ENCODE measurements at regions not wholly inside any gene's neighbourhood (a gene's known extent, or its start where the extent isn't known, plus 50 kb on each side); places are given as distances from the start of the nearest gene placed in this dataset.

DNA sequence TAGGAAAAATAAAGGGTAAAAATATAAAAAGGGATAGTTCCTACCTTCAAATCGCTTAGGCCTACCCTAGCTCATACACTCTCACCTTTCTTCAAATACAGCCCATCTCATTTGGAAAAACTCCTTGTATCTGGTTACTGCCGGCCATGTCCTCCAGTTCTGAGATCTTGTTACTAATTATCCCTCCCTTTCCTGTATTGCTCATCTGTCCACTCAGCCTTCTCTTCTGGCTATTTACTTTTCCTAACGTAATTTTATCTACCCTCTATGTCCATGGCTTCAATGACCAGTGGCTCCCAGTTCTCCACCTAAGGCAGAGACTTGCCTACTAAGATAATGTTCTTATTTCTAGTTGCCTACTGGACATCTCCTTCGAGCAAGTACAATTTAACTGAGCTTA lies 342.9 kb upstream of the ACVR2A start:
- DNase-seq (ENCODE audit: low spot score): no peak

GRCh38 chr2:147500819-147501395 lies 343.9 kb upstream of the ACVR2A start:
- no peak for DNase-seq (ENCODE audit: low spot score)

GRCh38 chr2:147500229-147500628 lies 344.6 kb upstream of the ACVR2A start:
- no peak for DNase-seq (ENCODE audit: low spot score)

GRCh38 chr2:147499785-147500184 lies 345.0 kb upstream of the ACVR2A start:
- DNase-seq (ENCODE audit: low spot score): no peak

DNA sequence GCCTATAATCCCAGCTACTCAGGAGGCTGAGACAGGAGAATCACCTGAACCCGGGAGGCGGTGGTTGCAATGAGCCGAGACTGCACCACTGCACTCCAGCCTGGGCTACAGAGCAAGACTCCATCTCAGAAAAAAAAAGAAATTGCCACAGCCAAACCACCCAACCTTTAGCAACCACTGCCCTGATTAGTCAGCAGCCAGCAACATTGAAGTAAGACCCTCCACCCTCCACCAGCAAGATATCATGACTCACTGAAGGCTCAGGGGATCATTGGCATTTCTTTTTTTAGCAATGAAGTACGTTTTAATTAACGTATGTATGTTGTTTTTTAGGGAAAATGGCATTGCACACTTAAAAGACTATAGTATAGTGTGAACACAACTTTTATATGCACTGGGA lies 349.1 kb upstream of the ACVR2A start:
- DNase-seq (ENCODE audit: low spot score): no peak

- no peak for DNase-seq (ENCODE audit: low spot score)
These were observed 352.4 kb upstream of the ACVR2A start for GRCh38 chr2:147492471-147492870.

DNA sequence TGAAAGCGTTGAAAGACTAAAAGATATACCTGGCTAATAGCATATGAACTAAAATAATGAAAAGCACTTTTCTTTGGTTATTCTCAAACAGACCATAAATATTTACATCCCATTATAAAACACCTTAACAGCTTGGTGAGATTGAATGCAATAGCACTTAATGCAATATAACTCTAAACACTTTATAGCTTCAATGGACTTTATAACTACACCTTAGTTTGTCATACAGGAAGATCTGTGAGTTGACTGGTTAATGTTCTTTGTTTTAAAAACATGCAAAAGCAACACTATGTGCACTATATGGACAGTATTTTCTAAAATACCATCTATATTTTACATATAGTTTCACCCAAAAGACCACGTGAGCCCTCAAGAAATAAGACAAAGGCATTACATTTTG lies 353.3 kb upstream of the ACVR2A start:
- DNase-seq (ENCODE audit: low spot score): no peak

DNA sequence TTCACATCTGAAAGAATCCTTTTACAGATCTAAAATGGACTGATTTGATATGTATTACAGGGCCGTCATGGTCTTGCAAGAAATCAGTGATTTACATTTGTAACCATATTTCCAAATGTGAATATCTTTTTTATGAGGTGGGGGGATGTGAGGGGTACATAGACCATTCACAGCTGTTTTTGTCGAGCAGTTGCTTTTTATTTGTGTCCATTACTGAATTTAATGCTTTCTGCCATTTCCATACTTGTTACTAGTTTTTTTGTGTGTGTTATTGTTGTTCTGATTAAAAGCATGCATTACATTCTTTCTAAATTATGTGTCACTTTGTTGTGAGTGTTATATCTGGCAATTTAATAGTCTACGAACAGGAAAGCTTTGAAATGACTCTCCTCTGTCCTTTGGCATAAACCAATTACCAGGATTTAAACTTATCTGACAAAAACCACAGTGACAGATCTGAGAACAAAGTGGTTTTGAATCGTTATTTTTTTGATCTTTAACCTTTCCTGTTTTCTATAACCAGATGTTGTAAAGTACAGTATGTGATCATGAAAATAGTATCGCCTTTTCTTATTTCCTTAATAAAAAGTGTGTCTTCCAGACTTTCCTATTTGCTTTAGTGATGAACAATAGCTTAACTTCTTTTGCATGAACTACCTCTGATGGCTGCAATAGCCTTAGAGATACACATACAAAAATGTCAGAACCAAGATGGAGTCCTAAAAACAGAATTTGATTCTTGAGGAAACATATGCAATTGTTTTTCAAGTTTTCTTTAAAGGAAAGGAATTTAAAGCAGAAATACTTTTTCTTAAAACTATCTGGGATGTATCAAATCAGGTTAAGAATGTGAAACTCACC lies 354.2 kb upstream of the ACVR2A start:
- no peak for DNase-seq (ENCODE audit: low spot score)

DNA sequence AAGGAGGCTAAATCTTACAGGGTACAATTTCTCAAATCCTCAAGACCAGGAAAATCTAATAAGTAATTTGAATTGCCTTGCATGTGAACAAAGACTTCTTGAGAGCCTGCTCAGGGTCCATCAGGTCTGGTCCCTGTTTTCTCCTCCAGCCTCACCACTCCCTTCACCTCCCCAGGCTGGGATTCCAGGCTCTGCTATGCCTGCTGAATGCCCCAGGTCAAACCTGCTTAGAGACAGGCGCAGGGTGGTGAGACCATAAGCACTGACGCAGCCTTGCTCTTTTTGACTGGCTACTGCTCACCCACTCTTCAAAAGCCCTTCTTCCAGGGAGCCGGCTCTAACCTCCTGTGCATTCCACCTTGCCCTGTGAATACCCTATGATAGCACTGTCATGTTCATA lies 356.4 kb upstream of the ACVR2A start:
- DNase-seq (ENCODE audit: low spot score): no peak

GRCh38 chr2:147487978-147488289 lies 356.9 kb upstream of the ACVR2A start:
- no peak for DNase-seq (ENCODE audit: low spot score)

- DNase-seq (ENCODE audit: low spot score): no peak
These were observed 357.4 kb upstream of the ACVR2A start for GRCh38 chr2:147487286-147487977.

GRCh38 chr2:147485210-147485851 lies 359.5 kb upstream of the ACVR2A start:
- DNase-seq (ENCODE audit: low spot score): peak; percentile 25

DNA sequence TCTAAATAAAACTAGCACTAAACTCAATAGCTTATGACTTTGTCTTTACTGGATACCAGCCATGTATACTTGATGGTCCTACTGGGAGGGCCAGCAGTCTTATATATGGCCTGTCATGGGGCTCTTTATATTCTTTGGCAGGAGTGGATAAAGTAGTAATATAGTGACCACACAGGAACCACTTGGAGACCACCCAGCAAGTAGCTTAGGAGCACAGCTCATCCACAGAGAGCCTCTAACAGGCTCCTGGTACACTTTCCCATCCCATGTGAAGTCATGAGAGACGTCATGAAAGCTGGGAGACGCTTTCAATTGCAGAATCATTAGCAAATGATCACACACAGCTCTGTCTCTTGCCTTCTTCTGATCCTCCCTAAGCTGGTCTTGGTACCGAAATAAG lies 360.9 kb upstream of the ACVR2A start:
- no peak for DNase-seq (ENCODE audit: low spot score)

DNA sequence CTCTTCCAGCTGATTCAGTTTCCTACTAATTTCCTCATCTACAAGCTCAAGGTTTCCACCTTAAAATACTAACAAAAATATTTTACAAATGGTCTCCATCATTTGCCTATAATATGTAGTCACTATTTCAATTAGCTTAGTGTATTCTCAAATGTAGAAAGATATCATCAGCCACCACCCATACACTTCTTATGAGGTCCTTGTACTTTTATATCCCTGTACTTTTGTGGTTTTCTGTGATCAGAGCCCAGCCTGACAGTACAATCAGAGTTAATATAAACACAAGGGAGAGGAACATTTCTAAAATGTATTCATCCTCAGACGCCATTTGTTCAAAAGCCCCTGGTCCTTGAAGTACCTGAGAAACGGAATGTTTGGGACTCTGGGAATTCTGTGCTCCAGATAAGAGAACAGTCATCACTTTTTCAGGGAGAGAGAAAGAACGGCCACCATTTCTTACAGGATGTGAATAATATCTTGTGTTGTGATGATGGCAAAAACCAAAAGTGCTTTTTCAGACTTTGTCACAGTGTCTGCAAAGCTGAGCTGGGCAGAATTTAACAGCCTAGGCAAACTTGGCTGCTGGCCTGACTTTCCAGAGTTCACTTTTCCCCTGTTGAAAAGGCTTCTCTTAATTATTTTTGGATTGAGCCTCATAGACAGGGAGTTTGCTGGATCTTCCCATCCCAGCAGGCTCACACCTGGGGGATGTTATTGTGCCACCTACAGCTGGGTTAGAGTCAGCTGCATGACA lies 361.7 kb upstream of the ACVR2A start:
- DNase-seq (ENCODE audit: low spot score): no peak

DNA sequence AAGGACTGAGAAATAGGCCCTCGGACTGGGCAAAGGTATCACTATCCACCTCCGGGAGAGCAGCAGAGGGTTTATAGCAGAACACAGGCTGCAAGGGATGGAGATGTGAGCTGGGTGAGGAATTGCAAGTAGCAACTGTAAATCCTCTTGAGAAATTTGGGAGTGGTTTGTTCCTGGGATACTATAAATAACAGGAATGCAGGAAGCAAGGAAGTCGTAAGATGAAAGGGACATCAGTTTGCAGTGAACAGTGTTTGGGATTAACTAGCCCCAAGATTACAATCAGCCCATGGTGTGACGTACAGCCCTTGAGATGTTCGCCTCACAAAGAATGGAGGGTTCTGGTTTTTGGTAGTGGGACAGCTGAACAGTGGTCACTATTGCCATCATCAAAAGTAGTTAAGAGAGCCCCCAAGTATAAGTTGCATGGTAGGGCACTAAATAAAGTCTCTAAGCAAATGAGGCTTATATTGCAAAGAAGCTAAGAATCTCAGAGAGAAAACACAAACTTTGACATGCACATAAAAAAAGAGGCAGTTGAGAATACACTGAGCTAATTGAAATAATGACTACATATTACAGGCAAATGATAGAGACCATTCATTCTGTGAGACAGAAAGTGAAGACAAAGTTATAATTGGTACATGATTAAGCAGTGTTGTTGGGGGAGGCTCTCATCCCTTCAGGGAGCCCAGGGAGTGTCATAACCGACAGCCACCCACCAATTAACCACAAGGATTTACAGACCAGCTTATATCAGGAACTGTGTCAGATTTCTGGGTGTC lies 362.5 kb upstream of the ACVR2A start:
- no peak for DNase-seq (ENCODE audit: low spot score)

DNA sequence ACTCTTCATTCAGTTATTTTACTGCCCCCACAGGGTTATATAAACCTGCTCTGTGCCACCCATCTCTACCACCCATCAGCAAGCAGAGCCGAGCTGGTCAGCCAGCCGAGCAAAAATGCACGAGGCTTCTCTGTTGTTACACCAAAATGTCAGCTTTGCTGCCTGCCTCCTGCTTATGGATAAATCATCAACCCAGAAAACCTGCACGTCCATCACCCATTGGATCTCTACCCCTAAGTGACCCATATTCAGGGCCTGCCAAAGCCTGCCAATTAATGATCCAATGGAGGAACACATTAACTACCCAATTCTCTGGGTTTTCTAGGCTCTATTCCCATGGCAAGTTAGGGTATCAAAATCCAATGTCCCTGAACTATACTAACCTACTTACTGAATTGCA lies 365.5 kb upstream of the ACVR2A start:
- DNase-seq (ENCODE audit: low spot score): no peak

DNA sequence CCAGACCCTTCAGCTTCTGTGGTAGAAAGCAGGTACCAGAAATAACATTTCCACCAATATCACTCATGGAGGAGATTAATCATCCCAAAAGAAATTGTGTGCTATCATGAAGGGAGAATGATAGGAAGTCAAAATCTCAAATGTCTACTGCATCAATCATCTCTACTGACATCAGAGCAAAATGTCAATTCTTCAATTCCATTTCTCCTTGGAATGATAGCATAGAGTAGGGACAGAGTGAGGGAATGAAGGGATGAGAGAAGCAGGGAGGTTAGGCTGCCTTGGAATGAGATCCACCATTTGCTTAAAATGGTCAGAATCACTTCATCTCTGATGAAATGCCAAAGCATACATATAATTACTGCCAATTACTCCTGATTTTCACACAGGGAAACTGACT lies 371.8 kb upstream of the ACVR2A start:
- DNase-seq (ENCODE audit: low spot score): no peak

- no peak for DNase-seq (ENCODE audit: low spot score)
These were observed 373.7 kb upstream of the ACVR2A start for GRCh38 chr2:147471126-147471525.

DNA sequence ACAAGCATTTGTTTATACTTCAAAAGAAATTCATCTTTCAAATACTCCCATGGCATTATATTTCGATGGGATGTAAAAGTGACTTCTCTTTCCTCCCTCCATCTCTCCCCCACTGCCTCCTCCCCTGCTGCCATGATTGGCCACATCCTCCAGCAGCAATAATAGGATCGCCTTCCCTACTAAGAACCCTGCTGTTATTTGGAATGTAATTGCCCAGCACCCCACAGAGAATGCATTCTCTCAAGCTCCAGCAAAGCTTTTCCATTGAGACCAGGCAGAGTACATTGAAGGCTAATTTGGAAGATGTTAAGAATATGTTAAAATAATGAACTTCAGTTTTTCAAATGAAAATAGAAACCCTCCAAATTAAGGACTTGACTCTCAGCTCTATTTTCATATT lies 375.4 kb upstream of the ACVR2A start:
- DNase-seq (ENCODE audit: low spot score): peak; percentile 83

DNA sequence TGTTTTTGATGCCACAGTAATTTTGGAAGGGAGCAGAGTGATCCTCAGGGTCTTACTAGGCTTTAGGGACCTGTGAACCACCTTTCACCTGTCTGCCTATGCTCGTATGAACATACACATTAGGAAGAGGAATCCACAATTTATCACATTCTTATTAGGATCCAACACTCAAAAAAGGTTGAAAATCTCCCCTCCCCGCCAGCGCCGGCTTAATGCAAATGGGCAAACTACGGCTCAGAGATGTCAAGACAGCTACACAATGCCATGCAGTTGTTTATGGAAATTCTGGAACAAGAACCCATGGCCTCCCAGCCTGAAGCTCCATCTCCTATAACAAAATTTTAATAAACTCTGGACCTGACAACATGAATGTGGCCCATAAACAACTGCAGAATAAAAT lies 375.9 kb upstream of the ACVR2A start:
- no peak for DNase-seq (ENCODE audit: low spot score)

GRCh38 chr2:147468349-147468748 lies 376.5 kb upstream of the ACVR2A start:
- DNase-seq (ENCODE audit: low spot score): no peak

All from iPS-NIHi11 (cell line).